ENCODE measurements at regions not wholly inside any gene's neighbourhood (a gene's known extent, or its start where the extent isn't known, plus 50 kb on each side); places are given as distances from the start of the nearest gene placed in this dataset.

GRCh38 chr1:238239343-238239742 lies 348.6 kb upstream of the ZP4 start:
- TF ChIP-seq CTCF (IDR thresholded peaks at IDR 0.05; ENCODE audit: extremely low read depth, insufficient read depth, missing control alignments), result no peak
- DNase-seq (ENCODE audit: low spot score), result no peak
- in situ Hi-C loops (cut with MboI; ENCODE audit: low pct_unique_long_range_greater_than_20kb, low sequenced_read_pairs, unreplicated experiment), result no loop called here

GRCh38 chr1:238233966-238234365 lies 343.2 kb upstream of the ZP4 start:
- no peak for TF ChIP-seq CTCF (IDR thresholded peaks at IDR 0.05; ENCODE audit: extremely low read depth, insufficient read depth, missing control alignments)
- in situ Hi-C loops (cut with MboI; ENCODE audit: low pct_unique_long_range_greater_than_20kb, low sequenced_read_pairs, unreplicated experiment), result no loop called here
- no peak for DNase-seq (ENCODE audit: low spot score)

GRCh38 chr1:238232084-238232710 lies 341.5 kb upstream of the ZP4 start:
- TF ChIP-seq CTCF (IDR thresholded peaks at IDR 0.05; ENCODE audit: extremely low read depth, insufficient read depth, missing control alignments), result no peak
- DNase-seq (ENCODE audit: low spot score), result no peak
- in situ Hi-C loops (cut with MboI; ENCODE audit: low pct_unique_long_range_greater_than_20kb, low sequenced_read_pairs, unreplicated experiment), result no loop called here

- no peak for DNase-seq (ENCODE audit: low spot score)
- in situ Hi-C loops (cut with MboI; ENCODE audit: low pct_unique_long_range_greater_than_20kb, low sequenced_read_pairs, unreplicated experiment), result no loop called here
- no peak for TF ChIP-seq CTCF (IDR thresholded peaks at IDR 0.05; ENCODE audit: extremely low read depth, insufficient read depth, missing control alignments)
Measured at GRCh38 chr1:238226810-238227209, 336.1 kb upstream of the ZP4 start.

- in situ Hi-C loops (cut with MboI; ENCODE audit: low pct_unique_long_range_greater_than_20kb, low sequenced_read_pairs, unreplicated experiment), result no loop called here
- TF ChIP-seq CTCF (IDR thresholded peaks at IDR 0.05; ENCODE audit: extremely low read depth, insufficient read depth, missing control alignments), result no peak
- DNase-seq (ENCODE audit: low spot score), result no peak
Measured at GRCh38 chr1:238223076-238223640, 332.4 kb upstream of the ZP4 start.

GRCh38 chr1:238221738-238222137 lies 331.0 kb upstream of the ZP4 start:
- TF ChIP-seq CTCF (IDR thresholded peaks at IDR 0.05; ENCODE audit: extremely low read depth, insufficient read depth, missing control alignments), result no peak
- no peak for DNase-seq (ENCODE audit: low spot score)
- in situ Hi-C loops (cut with MboI; ENCODE audit: low pct_unique_long_range_greater_than_20kb, low sequenced_read_pairs, unreplicated experiment), result no loop called here
